GM19452 (cell line): ENCODE measurements at regions not wholly inside any gene's neighbourhood (a gene's known extent, or its start where the extent isn't known, plus 50 kb on each side); places are given as distances from the start of the nearest gene placed in this dataset.

Experiments
- ATAC-seq: cut with Tn5 transposase; IDR thresholded peaks from one replicate; pipeline ENCODE4 v1.9.1; 2021; ENCODE audit not compliant: unreplicated experiment

DNA sequence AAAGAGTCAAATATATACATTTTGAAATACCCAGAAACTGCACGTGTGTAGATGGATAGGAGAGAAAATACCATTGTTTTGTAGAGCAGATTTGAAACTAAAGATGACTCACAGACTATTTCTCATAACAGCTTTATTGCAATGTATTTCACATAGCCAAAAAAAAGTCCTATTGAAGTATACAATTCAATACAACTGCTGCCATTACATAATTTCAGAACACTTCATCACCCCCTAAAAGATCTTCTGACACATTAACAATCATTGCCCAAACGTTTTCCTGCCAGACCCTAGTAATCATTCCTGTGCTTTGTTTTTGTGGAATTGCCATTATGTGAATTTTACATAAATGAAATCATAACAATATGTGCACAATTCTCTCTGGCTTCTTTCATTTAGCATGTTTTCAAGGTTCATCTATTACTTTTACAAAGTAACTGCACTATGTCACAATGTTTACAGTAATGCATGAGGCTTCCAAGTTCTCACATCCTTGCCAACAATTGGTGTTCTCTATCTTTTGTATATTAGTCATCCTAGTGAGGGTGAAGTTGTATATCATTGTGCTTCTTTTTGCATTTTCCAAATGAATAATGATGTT is 378.6 kb upstream of the CWC22 start:
- no peak for ATAC-seq

DNA sequence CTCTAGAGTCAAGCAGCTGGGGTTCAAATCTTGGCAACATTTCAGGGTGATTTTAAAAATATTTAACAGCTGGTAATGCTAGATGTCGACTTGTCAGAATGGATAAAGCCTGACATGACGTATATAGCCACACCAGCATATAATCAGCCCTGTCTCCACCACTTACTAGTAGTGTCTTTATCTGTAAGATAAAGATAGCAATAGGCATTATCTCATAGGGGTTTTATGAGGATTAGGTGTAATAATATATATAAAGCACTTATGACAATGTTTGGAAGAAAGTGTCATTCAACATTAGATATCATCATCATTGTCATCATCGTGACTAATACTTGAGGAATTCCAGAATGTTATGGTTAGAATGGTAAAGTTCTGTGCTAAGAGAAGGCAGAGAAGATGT is 369.0 kb upstream of the CWC22 start:
- no peak for ATAC-seq

DNA sequence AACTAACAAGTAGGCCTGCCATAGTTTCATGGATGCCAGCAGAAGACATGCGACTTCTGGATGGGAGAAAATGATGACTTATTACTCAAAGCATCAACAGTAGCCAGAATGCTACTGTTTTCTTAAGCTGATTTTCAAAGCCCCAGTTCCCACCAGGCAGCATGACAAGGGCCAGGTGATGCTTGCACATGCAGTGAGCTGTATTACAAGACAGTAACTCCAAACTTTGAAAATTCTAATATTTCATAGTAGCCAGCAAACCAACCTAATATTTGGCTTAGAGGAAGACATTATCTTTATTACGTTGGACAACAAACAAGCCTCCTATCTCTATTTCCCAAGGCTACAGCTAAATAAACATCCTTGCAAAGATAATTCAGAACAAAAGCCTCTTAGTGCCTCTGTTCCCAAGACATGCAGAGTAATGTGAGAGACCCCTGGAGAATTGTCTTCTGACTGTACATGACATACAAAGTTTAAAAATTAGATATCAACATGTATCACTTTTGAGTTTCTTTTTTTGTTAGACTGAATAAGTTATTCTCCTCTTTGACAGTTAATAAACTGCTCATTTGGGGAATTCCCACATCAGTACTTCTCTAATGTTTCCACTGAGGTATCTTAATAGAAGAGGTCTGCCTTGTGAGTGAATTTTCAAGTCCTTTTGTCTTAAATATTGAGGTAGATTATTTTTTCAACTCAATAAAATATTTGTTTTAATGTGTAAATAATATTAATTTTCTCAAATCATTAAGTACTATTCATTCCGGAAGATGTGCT is 367.6 kb upstream of the CWC22 start:
- no peak for ATAC-seq

GRCh38 chr2:180370511-180371205 is 363.6 kb upstream of the CWC22 start:
- ATAC-seq, result no peak

GRCh38 chr2:180368881-180369280 is 361.8 kb upstream of the CWC22 start:
- no peak for ATAC-seq

- no peak for ATAC-seq
These were observed 360.7 kb upstream of the CWC22 start for GRCh38 chr2:180367815-180368214.

GRCh38 chr2:180366481-180366880 is 359.4 kb upstream of the CWC22 start:
- ATAC-seq, result no peak

GRCh38 chr2:180364719-180365118 is 357.6 kb upstream of the CWC22 start:
- ATAC-seq, result no peak

DNA sequence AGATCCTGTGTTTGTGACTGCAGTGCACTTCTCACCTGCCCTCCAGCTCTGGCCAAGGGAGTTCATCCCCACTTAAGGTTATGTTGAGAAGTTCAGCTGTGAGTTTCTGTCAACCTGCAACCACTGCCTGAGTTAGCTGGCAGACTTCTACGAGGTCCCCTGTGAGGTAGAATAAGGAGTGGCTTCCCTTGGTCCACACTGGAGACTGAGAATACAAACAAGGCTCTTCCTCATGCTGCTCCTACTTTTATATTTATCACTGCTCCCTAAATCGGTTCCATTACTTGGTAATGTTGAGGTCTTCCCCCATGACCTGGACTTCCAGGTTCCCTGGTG is 353.2 kb upstream of the CWC22 start:
- peak; percentile 61 for ATAC-seq

DNA sequence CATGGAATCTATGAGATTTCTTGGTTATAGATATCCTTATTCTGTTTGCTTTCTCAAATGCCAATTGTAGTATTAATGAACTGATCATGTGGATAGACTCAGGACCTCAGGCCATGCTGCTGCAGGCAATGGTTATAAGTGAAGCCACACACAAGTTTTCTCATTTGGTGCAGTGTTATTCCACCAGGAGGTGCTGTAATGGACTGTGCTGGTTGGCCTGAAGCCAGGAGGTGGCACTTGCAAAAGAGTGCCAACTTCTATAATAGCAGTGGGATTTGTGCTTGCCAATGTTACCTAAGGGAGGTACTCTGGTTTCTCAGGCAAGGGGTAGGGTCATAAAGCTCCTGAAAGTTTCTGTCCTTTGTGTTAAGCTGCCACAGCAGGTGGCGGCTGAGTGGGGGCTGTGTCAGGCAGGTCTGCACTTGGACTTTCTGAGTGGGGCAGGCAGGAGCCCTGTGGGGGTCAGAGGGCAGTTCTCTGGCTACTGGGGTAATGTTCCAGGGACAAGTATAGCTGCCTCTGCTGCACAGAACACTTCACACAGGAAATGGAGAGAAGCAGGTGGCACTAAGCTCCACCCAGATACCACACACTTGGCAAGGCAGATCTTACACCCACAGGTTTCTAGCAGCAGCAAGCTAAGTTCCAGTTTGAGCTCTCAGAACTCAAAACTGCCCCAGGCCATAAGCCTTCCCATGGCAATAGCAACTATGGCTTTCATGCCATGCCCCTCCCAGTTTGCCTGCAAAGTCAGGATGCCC is 352.6 kb upstream of the CWC22 start:
- peak; percentile 98 for ATAC-seq

DNA sequence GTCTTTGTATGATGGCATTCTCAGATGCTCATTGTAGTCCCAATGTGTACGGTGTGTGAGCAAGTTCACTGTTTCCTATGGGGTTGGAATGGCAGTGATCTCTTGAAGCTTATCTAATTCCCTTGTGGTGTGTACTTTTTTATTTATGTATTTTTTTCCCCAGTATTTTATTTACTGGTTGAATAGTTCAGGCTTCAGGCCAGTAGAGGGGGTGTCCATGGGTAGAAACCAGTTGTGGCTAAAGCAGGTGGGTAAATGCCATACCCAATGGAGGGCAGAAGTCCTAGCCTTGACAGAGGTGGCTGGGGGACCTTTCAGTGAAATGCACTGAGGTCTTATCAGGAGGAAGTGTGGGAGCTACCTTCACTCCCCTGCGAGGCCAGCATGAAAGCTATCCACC is 351.4 kb upstream of the CWC22 start:
- no peak for ATAC-seq

DNA sequence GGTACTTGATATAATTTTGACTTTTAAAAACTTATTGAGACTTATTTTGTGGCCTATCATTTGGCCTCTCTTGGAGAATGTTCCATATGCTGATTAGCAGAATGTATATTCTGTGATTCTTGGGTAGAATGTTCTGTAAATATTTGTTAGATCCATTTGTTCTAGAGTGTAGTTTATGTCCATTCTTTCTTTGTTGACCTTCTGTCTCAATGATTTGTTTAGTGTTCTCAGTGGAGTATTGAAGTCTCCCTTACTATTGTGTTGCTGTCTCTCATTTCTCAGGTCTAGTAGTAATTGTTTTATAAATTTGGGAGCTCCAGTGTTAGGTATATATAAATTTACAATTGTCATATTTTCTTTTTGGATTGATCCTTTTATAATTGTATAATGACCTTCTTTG is 349.6 kb upstream of the CWC22 start:
- no peak for ATAC-seq

DNA sequence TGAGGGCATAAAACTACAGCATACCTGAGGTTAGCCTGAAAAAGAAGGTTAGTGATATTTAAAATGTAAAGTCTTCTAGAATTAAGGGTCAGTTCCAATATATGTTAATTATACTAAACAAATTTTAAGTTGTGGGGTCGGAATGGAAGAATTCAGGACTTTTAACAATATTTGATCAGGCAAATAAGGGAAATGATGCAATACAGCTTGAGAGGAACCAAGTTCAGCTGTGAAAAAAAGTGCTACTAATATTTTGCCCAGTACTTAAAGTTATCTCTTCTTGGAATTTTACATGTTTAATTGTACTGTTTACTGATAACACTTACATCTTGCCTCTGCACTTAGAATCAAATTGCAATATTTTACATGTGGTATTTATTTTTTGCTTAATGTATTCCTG is 345.5 kb upstream of the CWC22 start:
- no peak for ATAC-seq

DNA sequence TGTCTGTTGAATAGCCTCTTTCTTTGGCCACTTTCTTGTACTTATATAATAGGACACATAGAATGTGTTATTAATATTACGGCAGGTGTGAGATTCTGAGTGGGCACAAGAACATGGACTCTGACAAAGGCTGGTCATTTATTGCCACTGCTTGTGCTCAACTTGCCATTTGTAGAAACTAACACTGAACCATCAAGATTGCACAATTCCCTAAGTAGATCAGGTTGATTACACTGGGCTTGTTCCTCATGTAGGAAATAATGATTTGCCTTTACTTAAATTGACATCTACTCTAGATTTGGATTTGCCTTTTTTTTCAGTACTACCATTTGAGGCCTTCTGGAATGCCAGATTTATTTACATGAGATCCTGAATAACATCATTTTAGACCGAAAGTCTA is 342.7 kb upstream of the CWC22 start:
- ATAC-seq, result no peak

GRCh38 chr2:180343528-180344345 is 336.6 kb upstream of the CWC22 start:
- ATAC-seq, result no peak

DNA sequence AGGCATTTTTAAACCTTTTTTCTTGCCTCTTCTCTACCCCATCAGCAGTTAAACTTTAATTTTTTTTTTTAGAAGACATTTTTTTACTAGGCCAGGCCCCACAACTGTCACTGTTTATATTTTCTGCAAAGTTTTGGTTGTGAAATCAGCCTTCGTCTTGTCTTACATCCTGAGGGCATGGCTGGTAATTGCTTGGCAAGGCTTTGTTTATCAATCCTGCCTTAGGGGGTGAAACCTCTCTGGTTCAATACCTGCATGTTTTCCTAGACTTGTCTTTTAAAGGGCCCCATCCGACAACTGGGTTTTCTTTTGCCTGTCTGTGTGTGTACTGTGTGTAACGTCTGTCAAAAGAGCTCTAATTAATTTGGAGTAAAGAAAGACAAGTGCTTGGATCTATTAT is 330.0 kb upstream of the CWC22 start:
- ATAC-seq, result no peak

DNA sequence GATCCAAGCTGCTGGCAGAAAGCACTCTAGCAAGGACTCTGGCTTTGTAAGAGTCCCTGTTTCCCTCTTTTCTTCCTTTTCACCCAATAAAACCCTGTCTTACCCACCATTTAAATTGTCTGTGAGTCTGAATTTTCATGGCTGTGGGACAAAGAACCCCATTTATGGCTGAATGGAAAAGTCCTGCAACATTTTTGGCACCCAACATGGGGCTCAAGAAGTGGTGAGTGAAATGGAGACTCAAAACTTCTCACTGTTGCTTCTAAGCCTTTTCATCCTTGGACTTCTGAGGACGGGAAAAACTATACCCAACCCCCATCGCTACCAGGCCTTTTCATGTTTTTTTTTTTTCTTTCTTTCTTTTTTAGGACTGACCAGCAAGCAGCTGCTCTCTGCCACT is 329.5 kb upstream of the CWC22 start:
- ATAC-seq, result no peak

DNA sequence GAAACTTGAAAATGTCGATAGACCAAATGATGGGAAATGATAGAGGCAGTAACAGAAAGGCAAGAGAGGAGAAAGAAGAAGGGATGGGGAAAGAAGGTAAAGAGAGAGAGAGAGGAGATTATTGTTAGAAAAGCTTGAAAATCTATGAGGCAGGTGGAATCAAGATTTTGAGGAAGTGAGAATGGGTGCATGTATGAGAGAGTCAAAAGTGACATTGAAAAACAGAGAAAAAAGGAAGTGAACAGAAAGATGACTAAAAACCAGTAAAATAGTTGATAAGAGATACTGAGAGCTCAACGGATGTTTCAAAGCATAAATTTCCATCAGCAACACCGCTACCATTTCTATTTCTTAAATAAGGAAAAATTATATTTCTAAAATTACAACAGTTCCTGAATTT is 327.4 kb upstream of the CWC22 start:
- ATAC-seq, result peak; percentile 99

DNA sequence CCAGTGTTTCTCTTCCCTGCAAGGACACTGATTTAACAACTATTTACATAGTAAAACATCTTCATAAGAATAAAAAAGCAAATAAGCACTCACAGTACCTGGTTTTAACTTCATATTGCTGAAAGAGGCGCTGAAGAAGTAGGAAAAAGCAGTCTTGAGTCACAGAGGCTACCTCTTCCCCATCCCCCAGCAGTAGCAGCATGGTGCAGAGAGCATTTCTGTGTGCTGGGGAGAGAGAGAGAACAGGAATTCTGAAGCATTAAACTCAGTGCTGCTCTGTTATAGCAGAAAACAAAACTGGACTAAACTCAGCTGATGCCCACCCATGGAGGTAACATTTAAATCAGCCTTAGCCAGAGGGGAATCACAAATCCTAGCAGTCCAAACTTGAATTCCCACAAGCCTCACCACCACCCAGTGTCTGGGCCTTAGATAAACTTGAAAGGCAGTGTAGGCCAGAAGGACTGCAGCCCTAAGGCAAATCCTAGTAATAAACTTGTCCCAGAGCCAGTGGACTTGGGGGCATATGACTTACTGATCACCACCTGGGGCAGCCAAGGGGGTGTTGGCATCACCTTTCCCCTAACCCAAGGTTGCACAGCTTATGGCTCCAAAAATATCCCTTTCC is 321.8 kb upstream of the CWC22 start:
- no peak for ATAC-seq

- no peak for ATAC-seq
These were observed 320.1 kb upstream of the CWC22 start for GRCh38 chr2:180327185-180327584.
